ENCODE measurements at regions not wholly inside any gene's neighbourhood (a gene's known extent, or its start where the extent isn't known, plus 50 kb on each side); places are given as distances from the start of the nearest gene placed in this dataset.
"Not testable (repeated sequence)": the region's sequence is repeated elsewhere in the genome, so short reads cannot be mapped to it uniquely, and the experiment has no call there.

GRCh38 chr5:102154791-102155605, 141.1 kb downstream of the SLCO4C1 start:
- not testable (repeated sequence) for FAIRE-seq

- FAIRE-seq, result no peak
Measured at GRCh38 chr5:102154291-102154690, 141.8 kb downstream of the SLCO4C1 start.

DNA sequence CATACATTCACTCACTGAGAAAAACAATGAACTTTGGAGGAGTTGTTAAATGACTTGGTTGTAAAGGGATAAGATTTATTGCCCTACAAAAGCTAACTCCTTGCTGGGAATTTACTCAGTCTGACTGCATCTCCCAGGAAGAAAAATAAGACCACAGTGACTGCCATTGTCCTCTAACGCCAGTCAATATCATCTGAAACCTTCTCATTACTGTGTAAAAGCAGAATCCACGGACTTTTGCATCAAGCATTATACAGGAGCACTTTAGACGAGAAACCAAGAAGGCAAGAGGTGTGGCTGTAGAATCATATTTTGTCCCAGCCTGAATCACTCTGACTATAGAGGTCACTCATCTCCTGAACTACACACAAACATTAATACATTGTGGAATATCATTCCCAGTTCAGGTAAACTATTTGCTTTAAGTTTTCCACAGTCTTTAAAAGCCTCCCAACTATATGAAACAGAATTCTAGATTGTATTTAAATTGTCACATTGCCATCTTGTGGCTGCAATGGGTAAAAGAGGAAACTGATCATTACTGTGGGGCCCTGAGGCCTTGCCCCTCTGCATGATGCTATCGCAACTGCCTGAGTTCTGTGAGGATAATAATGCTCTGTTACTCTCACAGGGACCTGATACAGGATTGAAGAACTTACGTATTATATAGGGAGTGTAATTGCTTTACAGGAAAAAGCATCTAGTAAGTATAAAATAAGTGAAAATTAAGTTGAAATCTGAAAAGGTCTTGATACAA, 142.9 kb downstream of the SLCO4C1 start:
- FAIRE-seq, result no peak

DNA sequence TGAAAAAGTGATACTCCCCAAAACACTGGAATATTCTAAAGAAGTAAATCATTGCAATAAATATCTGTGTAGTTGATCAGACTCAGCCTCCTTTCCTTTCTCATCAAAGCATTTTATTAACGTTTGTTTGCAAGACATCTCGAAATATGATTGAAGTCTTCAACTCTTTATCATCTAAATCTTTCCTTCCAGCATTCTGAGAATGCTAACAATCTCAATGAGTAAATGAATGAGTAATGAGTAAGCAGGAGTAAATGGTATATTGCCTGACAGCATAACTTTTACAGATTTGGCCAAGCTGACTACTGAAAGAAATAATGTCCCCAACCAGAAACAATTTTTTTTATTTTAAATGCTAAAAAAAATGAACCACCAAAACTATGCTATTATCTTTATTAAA, 157.1 kb downstream of the SLCO4C1 start:
- no peak for FAIRE-seq

DNA sequence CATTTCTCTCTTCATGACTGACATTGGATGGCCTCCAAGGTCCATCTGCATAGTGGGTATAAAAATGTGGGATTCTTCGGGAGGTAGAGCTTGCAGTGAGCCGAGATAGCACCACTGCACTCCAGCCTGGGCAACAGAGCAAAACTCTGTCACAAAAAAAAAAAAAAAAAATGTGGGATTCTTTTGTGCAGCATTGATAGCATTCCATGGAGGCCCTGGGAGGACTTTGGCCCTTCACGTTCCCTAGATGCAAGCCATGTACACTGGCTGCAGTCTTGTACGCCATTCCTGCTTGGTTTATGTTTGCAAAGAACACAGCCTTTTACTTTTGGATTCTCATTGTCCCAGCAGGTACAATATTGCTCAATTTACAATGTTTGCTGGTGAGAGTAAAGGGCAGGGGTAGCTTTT, 157.8 kb downstream of the SLCO4C1 start:
- no peak for FAIRE-seq

DNA sequence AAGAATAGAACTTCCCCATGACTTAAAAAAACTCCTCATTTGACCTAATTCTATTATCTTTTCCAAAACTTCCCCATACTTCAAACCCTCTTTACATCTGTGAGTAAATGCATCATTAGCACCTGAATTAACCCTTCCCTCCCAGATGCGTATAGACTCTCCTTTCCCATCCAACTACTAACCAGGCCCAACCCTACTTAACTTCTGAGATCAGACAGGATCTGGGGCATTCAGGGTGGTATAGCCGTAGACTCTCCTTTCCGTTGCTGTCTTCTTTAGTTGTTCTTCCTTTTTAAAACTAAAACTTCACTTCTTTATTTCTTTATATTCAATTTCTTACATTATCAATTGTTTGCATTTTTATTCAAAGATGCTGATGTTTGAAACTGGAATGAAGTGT, 165.2 kb downstream of the SLCO4C1 start:
- FAIRE-seq, result no peak

DNA sequence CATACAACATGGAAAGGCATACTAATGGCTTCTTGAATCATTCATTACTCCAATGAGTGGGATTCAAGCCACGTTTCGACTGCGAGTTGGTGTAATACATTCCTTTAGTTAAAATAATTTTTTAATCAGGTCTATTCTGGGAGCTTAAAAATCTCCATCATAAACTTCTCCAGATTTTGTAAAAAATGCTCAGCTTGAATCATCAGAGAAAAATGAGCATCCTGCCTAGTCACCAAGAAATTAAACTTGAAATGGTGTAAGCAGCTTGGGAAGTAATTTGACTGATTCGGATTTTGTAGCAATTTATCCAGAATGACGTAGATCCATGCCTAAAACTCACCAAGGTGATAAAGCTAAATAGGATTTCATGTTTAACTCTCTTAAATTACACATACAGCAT, 165.7 kb downstream of the SLCO4C1 start:
- FAIRE-seq, result no peak

GRCh38 chr5:102119252-102119651, 176.8 kb downstream of the SLCO4C1 start:
- no peak for FAIRE-seq

- FAIRE-seq, result no peak
Measured at GRCh38 chr5:102115736-102116135, 180.3 kb downstream of the SLCO4C1 start.

- FAIRE-seq, result no peak
Measured at GRCh38 chr5:102114525-102115069, 181.5 kb downstream of the SLCO4C1 start.

GRCh38 chr5:102107865-102108264, 188.2 kb downstream of the SLCO4C1 start:
- no peak for FAIRE-seq

GRCh38 chr5:102106599-102106998, 189.5 kb downstream of the SLCO4C1 start:
- no peak for FAIRE-seq

DNA sequence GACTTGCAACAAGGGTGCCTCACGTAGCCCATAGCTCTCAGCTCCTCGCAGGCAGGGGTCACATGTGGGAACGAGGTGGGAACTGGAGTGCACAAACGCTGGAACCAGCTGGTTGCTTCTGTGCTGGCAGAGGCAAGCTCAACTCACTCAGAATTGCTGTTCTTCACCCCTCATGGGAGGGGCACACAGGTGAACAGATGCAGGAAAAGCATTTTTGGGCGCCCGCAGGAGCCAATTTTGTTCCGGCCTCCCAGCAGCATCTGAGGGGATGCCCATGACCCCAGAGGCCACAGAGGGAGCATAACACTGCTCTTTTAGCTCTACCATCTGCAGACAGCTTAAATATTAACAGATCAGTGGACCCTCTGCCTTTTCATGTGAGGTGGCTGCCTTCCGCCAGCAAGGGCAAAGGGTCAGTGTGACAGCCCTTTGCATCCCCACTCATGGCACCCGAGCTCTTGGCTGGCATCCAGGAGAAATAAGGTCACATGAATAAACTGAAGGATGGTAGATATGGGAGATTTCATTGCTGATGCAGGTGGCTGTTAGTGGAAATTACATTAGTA, 196.2 kb downstream of the SLCO4C1 start:
- no peak for FAIRE-seq

GRCh38 chr5:102099083-102099482, 197.0 kb downstream of the SLCO4C1 start:
- not testable (repeated sequence) for FAIRE-seq

DNA sequence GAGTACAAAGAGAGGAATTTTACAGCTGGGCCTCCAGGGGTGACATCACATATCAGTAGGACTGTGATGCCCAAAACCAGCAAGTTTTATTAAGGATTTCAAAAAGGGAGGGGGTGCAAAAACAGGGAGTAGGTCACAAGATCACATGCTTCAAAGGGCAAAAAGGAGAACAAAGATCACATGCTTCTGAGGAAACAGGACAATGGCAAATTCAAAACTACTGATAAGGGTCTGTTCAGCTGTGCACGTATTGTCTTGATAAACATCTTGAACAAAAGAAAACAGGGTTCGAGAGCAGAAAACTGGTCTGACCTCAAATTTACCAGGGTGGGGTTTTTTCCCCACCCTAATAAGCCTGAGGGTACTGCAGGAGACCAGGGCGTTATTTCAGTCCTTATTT, 197.5 kb downstream of the SLCO4C1 start:
- FAIRE-seq, result not testable (repeated sequence)

DNA sequence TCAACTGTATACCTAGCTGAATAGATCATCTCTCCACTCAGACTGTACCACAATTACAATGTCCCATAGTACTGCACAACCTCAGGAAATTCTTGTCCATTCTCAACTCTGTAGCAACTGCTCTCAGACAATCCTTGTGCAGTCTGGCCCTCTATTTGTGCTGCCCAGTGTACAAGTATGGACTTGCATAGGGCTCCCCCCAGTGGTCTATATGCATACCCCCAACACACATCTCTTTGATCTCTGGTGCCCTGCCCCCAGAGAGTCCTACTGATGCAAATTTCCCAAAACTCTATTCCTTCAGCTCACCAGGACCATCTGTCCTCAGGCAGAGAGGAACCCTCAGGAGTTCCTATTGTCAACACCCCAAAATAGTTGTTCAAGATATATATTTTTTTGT, 205.3 kb downstream of the SLCO4C1 start:
- FAIRE-seq, result no peak

DNA sequence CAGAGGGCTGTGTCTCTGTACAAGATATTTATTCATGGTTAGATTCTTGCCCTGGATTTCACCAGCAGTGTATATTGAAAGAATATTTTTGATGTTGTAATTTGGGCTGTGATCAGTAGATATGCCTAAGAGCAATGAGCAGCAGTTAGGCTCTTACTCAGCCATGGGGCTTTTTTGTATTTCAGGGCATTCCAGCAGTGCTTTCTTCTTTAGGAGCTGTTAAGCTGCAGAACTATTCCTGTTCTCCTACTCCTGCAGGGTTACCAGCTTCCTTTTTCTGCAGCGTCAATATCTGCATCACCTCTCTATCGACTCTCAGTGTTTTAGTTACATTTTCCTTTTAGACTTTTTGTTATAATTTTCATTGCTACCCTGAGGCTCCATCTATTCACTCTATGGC, 206.2 kb downstream of the SLCO4C1 start:
- no peak for FAIRE-seq

GRCh38 chr5:102087906-102088305, 208.2 kb downstream of the SLCO4C1 start:
- no peak for FAIRE-seq

DNA sequence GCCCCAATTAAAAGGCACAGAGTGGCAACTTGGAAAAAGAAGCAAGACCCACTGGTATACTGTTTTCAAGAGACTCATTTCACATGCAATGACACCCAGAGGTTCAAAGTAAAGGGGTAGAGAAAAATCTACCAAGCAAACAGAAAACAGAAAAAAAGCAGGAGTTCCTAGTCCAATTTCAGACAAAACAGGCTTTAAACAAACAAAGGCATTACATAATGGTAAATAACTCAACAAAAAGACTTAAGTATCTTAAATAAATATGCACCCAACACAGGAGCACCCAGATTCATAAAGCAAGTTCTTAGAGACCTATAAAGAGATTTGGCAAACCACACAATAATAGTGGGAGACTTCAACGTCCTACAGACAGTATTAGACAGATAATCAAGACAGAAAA, 215.8 kb downstream of the SLCO4C1 start:
- FAIRE-seq, result no peak

- FAIRE-seq, result no peak
Measured at GRCh38 chr5:102077920-102078319, 218.2 kb downstream of the SLCO4C1 start.

GRCh38 chr5:102069974-102070373, 226.1 kb downstream of the SLCO4C1 start:
- no peak for FAIRE-seq

- no peak for FAIRE-seq
Measured at GRCh38 chr5:102068870-102069269, 227.2 kb downstream of the SLCO4C1 start.

- no peak for FAIRE-seq
Measured at GRCh38 chr5:102049517-102049916, 246.6 kb downstream of the SLCO4C1 start.

DNA sequence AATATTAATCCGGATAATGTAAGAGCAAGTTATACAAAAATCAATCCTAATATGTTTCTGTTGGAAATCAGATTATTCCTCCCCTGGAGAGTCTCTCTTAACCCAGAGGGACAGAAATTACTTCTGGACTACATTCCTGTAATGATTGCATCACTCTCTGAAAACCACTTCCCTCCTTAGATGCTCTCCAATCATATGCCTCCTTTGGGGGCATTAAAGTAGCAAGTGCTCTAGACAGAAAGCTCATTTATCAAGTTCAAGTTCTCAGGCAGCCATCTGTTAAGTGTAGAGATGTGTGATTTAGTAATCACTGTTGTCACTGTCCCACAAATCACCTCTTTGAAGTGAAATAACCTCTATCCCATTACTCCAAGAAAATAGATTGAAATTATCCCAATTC, 247.1 kb downstream of the SLCO4C1 start:
- FAIRE-seq, result no peak

Data from colon (tissue), 2 donors.